GM21576 (cell line): ENCODE measurements at regions not wholly inside any gene's neighbourhood (a gene's known extent, or its start where the extent isn't known, plus 50 kb on each side); places are given as distances from the start of the nearest gene placed in this dataset.
"Not testable (repeated sequence)": the region's sequence is repeated elsewhere in the genome, so short reads cannot be mapped to it uniquely, and the experiment has no call there.

ENCODE experiments used
- ATAC-seq: cut with Tn5 transposase; IDR thresholded peaks from one replicate; pipeline ENCODE4 v1.9.1; 2021; ENCODE audit warnings: mild to moderate bottlenecking, moderate library complexity; ENCODE audit not compliant: unreplicated experiment

DNA sequence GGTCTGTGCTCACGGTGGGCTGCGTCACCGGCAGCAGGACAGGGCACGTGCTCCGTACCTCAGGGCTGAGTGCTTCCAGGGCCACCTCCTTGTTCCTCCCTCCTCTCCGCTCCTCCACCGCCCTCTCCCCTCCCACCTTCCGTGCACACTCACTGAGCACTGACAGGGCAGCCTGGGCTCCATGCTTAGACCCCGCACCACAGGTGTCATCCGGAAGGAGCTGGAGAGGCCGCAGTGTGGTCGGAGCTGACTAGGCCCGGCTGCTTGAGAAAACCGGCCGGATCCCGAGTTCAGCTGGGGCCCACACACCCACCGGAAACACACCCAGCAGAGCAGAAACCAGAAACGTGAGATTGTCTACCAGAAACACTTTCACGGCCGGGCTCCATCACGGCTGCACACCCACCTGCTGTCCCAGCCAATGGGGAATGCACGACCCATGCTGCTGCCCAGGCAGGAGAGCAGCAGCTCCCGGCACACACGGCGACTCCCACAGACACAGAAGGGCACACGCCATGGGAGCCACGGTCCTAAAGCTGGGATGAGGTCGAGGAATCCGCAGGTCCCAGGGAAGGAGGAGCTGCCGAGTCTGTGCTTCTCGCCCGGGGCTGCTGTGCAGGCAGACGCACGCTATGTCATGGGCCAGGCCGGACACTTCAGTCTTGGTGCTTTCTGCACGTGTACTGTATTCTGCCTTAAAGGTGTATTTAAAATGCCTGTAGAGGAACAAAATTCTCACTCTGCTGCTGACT is 55.0 kb upstream of the ZNF469 start:
- ATAC-seq = no peak

DNA sequence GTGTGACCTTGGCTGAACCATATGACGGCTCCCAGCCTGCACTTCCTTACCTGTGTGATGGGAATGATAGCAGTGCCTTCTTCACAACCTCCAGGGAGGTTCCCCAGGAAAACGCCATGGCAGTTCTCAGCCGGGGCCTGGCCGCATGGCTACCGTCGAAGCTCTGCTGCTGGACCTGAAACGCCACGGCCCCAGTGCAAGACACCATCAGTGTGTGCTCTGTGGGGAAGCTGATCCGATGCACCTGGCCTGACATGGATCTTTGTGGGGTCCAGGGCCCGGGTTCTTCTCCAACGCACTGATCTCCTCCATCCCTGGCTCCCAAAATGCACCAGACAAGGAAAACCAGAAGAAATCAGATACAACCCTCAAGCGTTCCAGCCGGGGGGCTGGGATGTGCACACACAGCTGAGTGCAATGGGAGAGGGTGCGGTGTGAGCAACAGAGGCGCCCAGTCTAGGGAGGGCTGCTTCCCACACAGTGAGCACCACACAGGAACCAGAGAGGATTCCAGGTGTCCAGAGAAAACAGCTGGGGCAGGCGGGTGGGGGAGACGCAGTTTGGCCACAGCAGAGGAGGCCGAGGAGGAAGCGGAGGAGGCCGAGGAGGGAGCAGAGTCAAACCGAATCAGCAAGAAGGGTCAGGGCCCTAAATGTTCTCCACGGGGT is 54.3 kb upstream of the ZNF469 start:
- no peak for ATAC-seq

DNA sequence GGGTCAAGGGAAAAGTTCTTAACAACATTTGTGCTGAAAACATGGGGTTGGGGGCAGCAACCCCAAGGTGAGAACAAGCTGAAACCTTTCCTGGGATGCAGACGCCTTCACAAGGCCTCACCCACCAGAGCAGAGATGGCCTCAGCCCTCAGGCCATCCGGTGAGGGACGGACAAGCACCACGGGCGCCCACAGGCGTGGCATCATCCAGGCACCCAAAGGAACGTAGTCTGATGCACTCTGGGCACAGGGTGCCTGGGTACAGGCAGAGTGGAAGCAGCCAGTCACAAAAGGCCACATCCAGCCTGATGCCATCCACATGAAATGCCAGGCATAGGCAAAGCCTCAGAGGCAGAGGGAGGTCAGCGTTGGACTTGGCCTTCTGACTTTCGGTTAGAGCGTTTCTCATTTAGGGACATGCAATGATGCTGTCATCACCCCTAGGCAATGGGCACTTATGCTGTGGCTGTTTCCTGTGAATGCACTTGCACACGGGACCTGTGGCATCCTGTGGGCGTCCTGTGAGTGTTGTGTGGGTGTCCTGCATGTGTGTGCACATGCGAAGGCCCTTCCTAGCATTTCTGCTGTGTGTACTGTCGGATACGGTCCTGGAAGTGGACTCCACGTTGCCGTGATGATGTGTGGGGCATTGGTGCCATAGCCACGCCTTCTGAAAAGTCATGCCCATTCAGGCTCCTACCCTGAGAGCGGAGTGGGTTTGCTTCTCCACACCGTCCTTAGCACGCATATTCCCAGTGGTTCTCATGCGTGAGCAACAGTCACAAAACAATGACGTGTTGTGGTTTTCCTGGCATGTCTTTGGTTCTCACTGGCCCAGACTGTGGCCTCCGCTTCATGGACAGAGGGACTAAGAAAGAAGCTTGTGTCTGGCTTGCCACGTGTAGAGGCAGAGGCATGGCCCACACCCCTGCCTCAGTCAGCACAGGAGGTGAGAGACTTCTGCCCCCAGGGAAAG is 52.7 kb upstream of the ZNF469 start:
- ATAC-seq = no peak

DNA sequence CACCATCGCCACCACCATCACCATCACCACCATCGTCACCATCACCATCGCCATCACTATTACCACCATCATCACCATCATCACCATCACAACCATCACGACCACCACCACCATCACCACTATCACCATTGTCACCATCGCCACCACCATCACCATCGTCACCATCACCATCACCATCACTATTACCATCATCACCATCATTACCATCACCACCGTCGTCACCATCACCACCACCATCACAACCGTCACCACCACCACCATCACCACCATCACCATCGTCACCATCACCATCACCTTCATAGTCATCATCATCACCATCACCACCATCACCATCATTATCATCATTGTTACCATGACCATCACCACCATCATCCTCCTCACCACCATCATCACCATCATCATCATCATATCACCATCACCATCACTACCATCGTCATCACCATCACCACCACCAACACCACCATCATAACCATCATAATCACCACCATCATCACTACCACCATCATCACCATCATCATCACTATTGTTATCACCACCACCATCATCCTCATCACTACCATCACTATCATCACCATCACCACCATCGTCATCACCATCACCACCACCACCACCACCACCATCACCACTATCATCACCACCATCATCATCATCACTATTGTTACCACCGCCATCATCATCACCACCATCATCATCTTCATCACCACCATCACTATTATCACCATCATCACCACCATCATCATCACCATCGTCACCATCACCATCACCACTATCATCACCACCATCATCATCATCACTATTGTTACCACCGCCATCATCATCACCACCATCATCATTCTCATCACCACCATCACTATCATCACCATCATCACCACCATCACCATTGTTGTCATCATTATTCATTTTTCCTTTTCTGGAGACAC is 51.5 kb upstream of the ZNF469 start:
- ATAC-seq = no peak

DNA sequence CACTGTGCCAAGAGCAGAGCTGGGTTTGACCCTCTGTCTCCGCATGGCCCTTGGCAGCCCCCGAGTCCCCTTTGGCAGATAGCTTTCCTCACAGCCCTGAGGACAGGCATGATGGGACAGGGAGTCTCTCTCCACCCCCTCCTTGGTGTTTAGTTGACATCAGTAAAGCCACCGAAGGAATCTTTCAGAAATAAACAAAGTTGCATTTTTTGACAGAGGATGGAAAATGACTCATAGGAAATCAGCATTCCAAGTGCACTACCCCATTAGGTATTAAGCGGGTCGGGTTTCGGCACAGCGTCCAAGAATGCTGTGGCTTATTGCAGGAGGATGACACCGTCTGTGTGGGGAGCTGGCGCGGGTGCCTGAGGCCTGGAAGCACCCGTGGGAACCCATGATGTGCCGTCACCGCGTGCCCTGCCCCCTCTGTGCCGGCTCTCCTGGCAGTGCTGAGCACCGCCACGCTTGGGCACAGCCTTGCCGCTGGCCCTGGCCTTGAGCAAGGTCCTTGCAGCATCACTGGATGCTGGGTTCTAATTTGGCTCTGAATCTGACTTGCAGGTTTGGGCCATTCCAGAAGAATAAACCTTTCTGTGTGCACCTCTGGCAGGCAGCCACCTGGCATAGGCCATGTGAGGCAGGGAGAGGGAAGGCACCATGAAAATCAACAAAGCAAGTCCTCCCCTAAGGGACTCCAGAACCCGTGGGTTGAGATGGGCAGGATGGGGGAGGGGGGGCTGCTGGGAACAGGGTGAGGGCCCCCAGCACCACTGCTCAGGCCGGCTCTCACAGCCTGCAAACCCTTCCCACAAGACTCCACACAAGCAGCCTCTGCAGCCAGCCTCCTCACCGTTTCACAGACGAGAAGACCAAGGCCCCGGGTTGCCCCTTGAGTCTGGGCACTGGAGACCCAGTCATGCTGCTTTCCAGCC is 50.5 kb upstream of the ZNF469 start:
- no peak for ATAC-seq

DNA sequence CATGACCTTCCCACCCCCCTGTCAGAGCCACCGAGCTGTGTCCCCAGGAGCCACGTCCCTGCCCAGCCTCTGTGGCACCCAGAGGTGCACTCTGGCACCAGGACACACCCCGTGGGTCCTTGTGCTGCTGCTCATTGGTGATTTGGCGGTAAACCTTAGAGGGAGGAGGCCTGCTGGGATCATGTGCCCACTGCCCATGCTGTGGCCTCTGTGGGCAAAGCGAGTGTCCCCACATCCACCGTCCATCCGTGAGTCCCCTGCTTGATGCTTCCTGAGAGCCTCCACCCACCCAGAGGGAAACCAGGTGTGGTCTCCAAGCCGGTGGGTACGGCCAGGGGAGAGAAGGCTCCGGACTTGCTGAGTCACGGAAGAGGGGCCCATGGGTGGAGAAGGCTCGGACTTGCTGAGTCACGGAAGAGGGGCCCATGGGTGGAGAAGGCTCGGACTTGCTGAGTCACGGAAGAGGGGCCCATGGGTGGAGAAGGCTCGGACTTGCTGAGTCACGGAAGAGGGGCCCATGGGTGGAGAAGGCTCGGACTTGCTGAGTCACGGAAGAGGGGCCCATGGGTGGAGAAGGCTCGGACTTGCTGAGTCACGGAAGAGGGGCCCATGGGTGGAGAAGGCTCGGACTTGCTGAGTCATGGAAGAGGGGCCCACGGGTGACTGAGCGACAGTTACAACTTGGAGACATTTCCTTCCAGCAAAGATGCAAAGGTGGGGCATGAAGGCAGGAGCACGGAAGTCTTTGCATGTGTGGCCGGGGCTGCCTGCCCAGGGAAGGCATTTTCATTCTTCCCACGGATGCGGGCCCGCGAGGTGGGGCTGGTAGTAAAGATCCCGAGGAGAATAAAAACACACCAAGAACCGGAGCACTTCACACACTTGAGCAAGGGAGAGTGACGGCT is 49.6 kb upstream of the ZNF469 start:
- not testable (repeated sequence) for ATAC-seq
